HepG2 (cell line): ENCODE measurements at regions not wholly inside any gene's neighbourhood (a gene's known extent, or its start where the extent isn't known, plus 50 kb on each side); places are given as distances from the start of the nearest gene placed in this dataset.
A peak's percentile ranks its signal among the peaks of the same experiment; 100 is the strongest.

Experiments used
- ATAC-seq: fragments of 200-7000 bp; cut with Tn5 transposase; 3 replicates; pipeline ENCODE4 v1.9.1; 2020; ENCODE audit warnings: mild to moderate bottlenecking, moderate library complexity
- BruUV-seq: library from RNA; stranded (reverse); fragments of 400-500 nt; replicated peaks from 2 replicates; lab custom pipeline; 2021; lab: Mats Ljungman, UMichigan
- CTCF ChIA-PET: fragments of 300-600 bp; formaldehyde crosslinking; extraction: SDS; loops from one replicate; lab custom pipeline; 2021; ENCODE audit warnings: low total read pairs, inconsistent platforms, low intra/inter-chr PET ratio; lab: Yijun Ruan, JAX
- POLR2A ChIA-PET: fragments of 350-600 bp; sonication (Branson Sonifier 250); formaldehyde crosslinking; loops from one replicate; lab custom pipeline; 2020; ENCODE audit warnings: antibody characterized with exemption, inconsistent platforms; lab: Yijun Ruan, JAX
- DNase-seq: peaks from one replicate; pipeline ENCODE4 v3.0.0-alpha.2; 2015; ENCODE audit warnings: low spot score
- FAIRE-seq: peaks from 3 replicates; lab custom pipeline; 2011; peaks lifted over from hg19 to GRCh38; lab: Jason Lieb, UNC
- H2AFZ ChIP-seq: one replicate; pipeline ENCODE4 v1.6.1; 2011; ENCODE audit warnings: low read length, inconsistent platforms
- H3K27ac ChIP-seq: fragments of 300-600 bp; 3 replicates; pipeline ENCODE4 v1.8.0; 2011; ENCODE audit warnings: mixed run types, mild to moderate bottlenecking, mixed read lengths, low read length, inconsistent platforms; ENCODE audit not compliant: insufficient read depth; ENCODE audit errors: extremely low read length
- H3K27me3 ChIP-seq, 2 experiments: fragments of 200-600 bp in 1 of 2; 2 replicates in 1 of 2; 3 replicates in 1 of 2; pipeline versions ENCODE4 v1.6.0 to v1.8.0; 2011; ENCODE audit warnings: low read length in 2 of 2, mild to moderate bottlenecking in 2 of 2, moderate library complexity in 2 of 2, inconsistent platforms in 1 of 2; ENCODE audit not compliant: insufficient read depth in 2 of 2, control insufficient read depth in 1 of 2
- H3K36me3 ChIP-seq, 2 experiments: fragments of 200-600 bp in 1 of 2; replicated peaks in 1 of 2; 2 replicates in 1 of 2; 3 replicates in 1 of 2; pipeline versions ENCODE4 v1.5.1 to v1.8.0; 2011; ENCODE audit warnings: low read length in 2 of 2, inconsistent platforms in 1 of 2; ENCODE audit not compliant: insufficient read depth in 2 of 2, control insufficient read depth in 1 of 2
- H3K4me1 ChIP-seq: 2 replicates; pipeline ENCODE4 v1.5.1; 2012; ENCODE audit warnings: low read length, inconsistent platforms; ENCODE audit not compliant: insufficient read depth
- H3K4me2 ChIP-seq: 2 replicates; pipeline ENCODE4 v1.6.0; 2011; ENCODE audit warnings: low read depth, low read length, inconsistent platforms
- H3K4me3 ChIP-seq, 3 experiments: fragments of 200-600 bp in 1 of 3; sonication (generic), shearing (Covaris generic) in 1 of 3; replicated peaks in 1 of 3; 2 replicates each; pipeline ENCODE4 v1.5.1; 2011 to 2016; ENCODE audit warnings: low read length in 3 of 3, inconsistent platforms in 2 of 3, low read depth in 2 of 3, mild to moderate bottlenecking in 2 of 3, control low read depth in 1 of 3, mixed read lengths in 1 of 3; ENCODE audit not compliant: insufficient read depth in 1 of 3
- H3K79me2 ChIP-seq: one replicate; pipeline ENCODE4 v1.6.1; 2011; ENCODE audit warnings: low read length, inconsistent platforms; ENCODE audit not compliant: insufficient read depth
- H3K9ac ChIP-seq: 2 replicates; pipeline ENCODE4 v1.6.0; 2011; ENCODE audit warnings: mild to moderate bottlenecking, low read depth, low read length, inconsistent platforms; ENCODE audit not compliant: insufficient read depth
- H3K9me3 ChIP-seq: 2 replicates; pipeline ENCODE4 v1.5.1; 2012; ENCODE audit warnings: mild to moderate bottlenecking, low read length
- H4K20me1 ChIP-seq: 2 replicates; pipeline ENCODE4 v1.6.0; 2011; ENCODE audit warnings: inconsistent platforms, mild to moderate bottlenecking, low read length, moderate library complexity; ENCODE audit not compliant: insufficient read depth
- ATAD3A ChIP-seq: sonication (generic); formaldehyde crosslinking; IDR thresholded peaks from 2 replicates; pipeline ENCODE4 v1.4.0; 2020; ENCODE audit warnings: missing genetic modification reagents
- KDM5A ChIP-seq: fragments of 200-600 bp; sonication (generic); IDR thresholded peaks from 2 replicates; pipeline ENCODE4 v1.7.0; 2018; ENCODE audit warnings: antibody characterized with exemption, mild to moderate bottlenecking, low read length, borderline replicate concordance
- ZNF207 ChIP-seq: fragments of 450-650 bp; IDR thresholded peaks from 2 replicates; pipeline ENCODE4 v1.6.1; 2016; ENCODE audit warnings: antibody characterized with exemption, borderline replicate concordance
- ZNF224 ChIP-seq: sonication (generic); formaldehyde crosslinking; IDR thresholded peaks from 2 replicates; pipeline ENCODE4 v1.5.0; 2020; ENCODE audit warnings: mild to moderate bottlenecking, missing genetic modification reagents
- ZNF614 ChIP-seq: IDR thresholded peaks from 2 replicates; pipeline ENCODE4 v1.6.1; 2018; ENCODE audit warnings: missing biosample characterization, missing genetic modification reagents, inconsistent platforms, borderline replicate concordance
- ZNF674 ChIP-seq: sonication (generic); formaldehyde crosslinking; IDR thresholded peaks from 2 replicates; pipeline ENCODE4 v1.5.0; 2020; ENCODE audit warnings: low read depth, mild to moderate bottlenecking, missing genetic modification reagents
- WGBS: methylation state at CpG from one replicate; pipeline ENCODE4 v1.1.6; 2017; ENCODE audit warnings: low lambda C conversion rate; 5-methylcytosine and 5-hydroxymethylcytosine counted together
- in situ Hi-C: cut with HindIII; loops from 2 replicates; pipeline ENCODE4 v1.10.0; 2017; ENCODE audit warnings: low pct_unique_long_range_greater_than_20kb; ENCODE audit not compliant: extremely low pct_ligation_motif_present
- intact Hi-C: fragments of 100-400 bp; cut with micrococcal nuclease; formaldehyde crosslinking; loops from one replicate; pipeline ENCODE4 v1.10.0; 2022; ENCODE audit not compliant: unreplicated experiment
- TF ChIP-seq, protein P1 (sequence below): sonication (generic); formaldehyde crosslinking; IDR thresholded peaks from 2 replicates; pipeline ENCODE4 v1.5.0; 2020; ENCODE audit warnings: mild to moderate bottlenecking, missing genetic modification reagents, moderate library complexity
- TF ChIP-seq, protein P2 (sequence below): sonication (generic); formaldehyde crosslinking; IDR thresholded peaks from 2 replicates; pipeline ENCODE4 v1.4.0; 2020; ENCODE audit warnings: low read depth, missing genetic modification reagents
- TF ChIP-seq, protein P3 (sequence below): sonication (generic); formaldehyde crosslinking; IDR thresholded peaks from 2 replicates; pipeline ENCODE4 v1.5.1; 2020; ENCODE audit warnings: mild to moderate bottlenecking, missing genetic modification reagents, borderline replicate concordance
- TF ChIP-seq, protein P4 (sequence below): sonication (generic); formaldehyde crosslinking; IDR thresholded peaks from 2 replicates; pipeline ENCODE4 v1.4.0; 2020; ENCODE audit warnings: mild to moderate bottlenecking, missing genetic modification reagents

DNA sequence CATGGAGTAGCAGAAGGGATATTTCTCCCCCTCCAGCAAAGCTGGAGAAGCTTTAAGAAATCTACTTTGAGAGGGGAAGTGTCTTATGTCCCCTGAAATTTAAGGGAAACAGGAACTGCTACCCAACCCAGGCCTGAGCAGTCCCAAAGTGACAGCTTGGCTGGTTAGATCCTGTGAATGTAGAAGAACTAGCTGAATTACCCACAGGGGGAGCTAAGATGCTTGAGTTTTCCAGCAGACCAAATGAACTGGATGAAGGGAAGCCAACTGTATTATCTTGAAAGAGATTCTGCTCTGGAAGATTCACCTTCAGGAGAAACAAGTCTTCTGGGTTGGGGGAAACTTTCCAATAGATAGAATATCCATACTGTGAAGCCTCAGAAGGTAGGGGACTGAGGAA is 303.3 kb upstream of the MMS22L start:
- ATAC-seq: peak; percentile 31; the same call in 1 of the 3 replicates
- H4K20me1 ChIP-seq: no peaks in the 10 kb centered on the region
- POLR2A ChIA-PET: no interaction called here
- intact Hi-C loops (no loop called here), in situ Hi-C loops (no loop called here)
- no peaks in the 10 kb centered on the region for H3K9me3 ChIP-seq
- TF ChIP-seq ZNF207: no peak
- TF ChIP-seq, protein P1, sequence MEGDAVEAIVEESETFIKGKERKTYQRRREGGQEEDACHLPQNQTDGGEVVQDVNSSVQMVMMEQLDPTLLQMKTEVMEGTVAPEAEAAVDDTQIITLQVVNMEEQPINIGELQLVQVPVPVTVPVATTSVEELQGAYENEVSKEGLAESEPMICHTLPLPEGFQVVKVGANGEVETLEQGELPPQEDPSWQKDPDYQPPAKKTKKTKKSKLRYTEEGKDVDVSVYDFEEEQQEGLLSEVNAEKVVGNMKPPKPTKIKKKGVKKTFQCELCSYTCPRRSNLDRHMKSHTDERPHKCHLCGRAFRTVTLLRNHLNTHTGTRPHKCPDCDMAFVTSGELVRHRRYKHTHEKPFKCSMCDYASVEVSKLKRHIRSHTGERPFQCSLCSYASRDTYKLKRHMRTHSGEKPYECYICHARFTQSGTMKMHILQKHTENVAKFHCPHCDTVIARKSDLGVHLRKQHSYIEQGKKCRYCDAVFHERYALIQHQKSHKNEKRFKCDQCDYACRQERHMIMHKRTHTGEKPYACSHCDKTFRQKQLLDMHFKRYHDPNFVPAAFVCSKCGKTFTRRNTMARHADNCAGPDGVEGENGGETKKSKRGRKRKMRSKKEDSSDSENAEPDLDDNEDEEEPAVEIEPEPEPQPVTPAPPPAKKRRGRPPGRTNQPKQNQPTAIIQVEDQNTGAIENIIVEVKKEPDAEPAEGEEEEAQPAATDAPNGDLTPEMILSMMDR (CRISPR knock-in tag): 0 out of 2 replicates have a peak, but pooled peaks have one; percentile 9
- FAIRE-seq: no peak
- H3K4me2 ChIP-seq: no peak overlapping the region
- H3K79me2 ChIP-seq: no peaks in the 10 kb centered on the region
- H3K36me3 ChIP-seq: no peaks in the 10 kb centered on the region
- no peak overlapping the region for H3K4me3 ChIP-seq
- H3K9ac ChIP-seq: no peak overlapping the region
- H3K27me3 ChIP-seq: no peaks in the 10 kb centered on the region
- no peaks in the 10 kb centered on the region for H3K4me1 ChIP-seq
- H3K27ac ChIP-seq: no peak overlapping the region
- no peak overlapping the region for H2AFZ ChIP-seq
- DNase-seq: peak; percentile 0
- BruUV-seq: no TSS peak
- CTCF ChIA-PET: no interaction called here

DNA sequence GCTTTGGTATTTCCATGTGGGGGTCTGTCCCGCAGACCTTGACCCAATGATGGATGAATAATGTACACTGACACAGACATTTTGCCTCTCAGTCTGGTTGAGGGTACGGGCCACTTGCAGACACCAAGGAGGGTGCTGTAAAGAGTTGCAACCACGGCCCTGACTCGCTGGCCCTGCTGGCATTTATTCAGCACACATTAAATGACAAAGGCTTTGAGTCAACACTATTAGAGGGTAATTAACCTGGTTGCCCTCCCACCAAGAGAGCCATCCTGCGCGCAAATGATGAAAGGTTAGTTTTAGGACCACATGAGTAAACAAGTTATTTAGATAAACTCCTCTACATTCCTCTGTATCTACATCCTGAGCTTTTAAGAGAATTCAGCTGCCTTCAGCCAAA is 308.9 kb upstream of the MMS22L start:
- intact Hi-C loops: no loop called here
- CTCF ChIA-PET: no interaction called here
- no peaks in the 10 kb centered on the region for H3K4me1 ChIP-seq
- H3K27ac ChIP-seq: no peak overlapping the region
- WGBS: 7% methylated on average over 6 of the region's 6 CpGs
- no peak for DNase-seq
- H3K4me2 ChIP-seq: no peak overlapping the region
- POLR2A ChIA-PET: no interaction called here
- in situ Hi-C loops: no loop called here
- no peak for ATAC-seq
- H3K4me3 ChIP-seq: no peak overlapping the region
- no peaks in the 10 kb centered on the region for H3K27me3 ChIP-seq
- H2AFZ ChIP-seq: no peak overlapping the region
- BruUV-seq: no TSS peak
- H3K9me3 ChIP-seq: no peaks in the 10 kb centered on the region
- FAIRE-seq: no peak
- no peaks in the 10 kb centered on the region for H4K20me1 ChIP-seq
- no peaks in the 10 kb centered on the region for H3K79me2 ChIP-seq
- no peaks in the 10 kb centered on the region for H3K36me3 ChIP-seq
- no peak overlapping the region for H3K9ac ChIP-seq
- no peak for TF ChIP-seq KDM5A
- no peak for TF ChIP-seq ATAD3A (CRISPR knock-in tag)
- no peak for TF ChIP-seq ZNF614 (CRISPR knock-in tag)
- TF ChIP-seq, protein P2, sequence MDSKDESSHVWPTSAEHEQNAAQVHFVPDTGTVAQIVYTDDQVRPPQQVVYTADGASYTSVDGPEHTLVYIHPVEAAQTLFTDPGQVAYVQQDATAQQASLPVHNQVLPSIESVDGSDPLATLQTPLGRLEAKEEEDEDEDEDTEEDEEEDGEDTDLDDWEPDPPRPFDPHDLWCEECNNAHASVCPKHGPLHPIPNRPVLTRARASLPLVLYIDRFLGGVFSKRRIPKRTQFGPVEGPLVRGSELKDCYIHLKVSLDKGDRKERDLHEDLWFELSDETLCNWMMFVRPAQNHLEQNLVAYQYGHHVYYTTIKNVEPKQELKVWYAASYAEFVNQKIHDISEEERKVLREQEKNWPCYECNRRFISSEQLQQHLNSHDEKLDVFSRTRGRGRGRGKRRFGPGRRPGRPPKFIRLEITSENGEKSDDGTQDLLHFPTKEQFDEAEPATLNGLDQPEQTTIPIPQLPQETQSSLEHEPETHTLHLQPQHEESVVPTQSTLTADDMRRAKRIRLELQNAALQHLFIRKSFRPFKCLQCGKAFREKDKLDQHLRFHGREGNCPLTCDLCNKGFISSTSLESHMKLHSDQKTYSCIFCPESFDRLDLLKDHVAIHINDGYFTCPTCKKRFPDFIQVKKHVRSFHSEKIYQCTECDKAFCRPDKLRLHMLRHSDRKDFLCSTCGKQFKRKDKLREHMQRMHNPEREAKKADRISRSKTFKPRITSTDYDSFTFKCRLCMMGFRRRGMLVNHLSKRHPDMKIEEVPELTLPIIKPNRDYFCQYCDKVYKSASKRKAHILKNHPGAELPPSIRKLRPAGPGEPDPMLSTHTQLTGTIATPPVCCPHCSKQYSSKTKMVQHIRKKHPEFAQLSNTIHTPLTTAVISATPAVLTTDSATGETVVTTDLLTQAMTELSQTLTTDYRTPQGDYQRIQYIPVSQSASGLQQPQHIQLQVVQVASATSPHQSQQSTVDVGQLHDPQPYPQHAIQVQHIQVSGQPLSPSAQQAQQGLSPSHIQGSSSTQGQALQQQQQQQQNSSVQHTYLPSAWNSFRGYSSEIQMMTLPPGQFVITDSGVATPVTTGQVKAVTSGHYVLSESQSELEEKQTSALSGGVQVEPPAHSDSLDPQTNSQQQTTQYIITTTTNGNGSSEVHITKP (CRISPR knock-in tag): no peak
- TF ChIP-seq, protein P3, sequence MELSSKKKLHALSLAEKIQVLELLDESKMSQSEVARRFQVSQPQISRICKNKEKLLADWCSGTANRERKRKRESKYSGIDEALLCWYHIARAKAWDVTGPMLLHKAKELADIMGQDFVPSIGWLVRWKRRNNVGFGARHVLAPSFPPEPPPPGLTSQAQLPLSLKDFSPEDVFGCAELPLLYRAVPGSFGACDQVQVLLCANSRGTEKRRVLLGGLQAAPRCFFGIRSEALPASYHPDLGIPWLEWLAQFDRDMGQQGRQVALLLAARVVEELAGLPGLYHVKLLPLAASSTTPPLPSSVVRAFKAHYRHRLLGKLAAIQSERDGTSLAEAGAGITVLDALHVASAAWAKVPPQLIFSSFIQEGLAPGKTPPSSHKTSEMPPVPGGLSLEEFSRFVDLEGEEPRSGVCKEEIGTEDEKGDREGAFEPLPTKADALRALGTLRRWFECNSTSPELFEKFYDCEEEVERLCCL (CRISPR knock-in tag): no peak
- TF ChIP-seq ZNF224 (CRISPR knock-in tag): no peak
- TF ChIP-seq, protein P4, sequence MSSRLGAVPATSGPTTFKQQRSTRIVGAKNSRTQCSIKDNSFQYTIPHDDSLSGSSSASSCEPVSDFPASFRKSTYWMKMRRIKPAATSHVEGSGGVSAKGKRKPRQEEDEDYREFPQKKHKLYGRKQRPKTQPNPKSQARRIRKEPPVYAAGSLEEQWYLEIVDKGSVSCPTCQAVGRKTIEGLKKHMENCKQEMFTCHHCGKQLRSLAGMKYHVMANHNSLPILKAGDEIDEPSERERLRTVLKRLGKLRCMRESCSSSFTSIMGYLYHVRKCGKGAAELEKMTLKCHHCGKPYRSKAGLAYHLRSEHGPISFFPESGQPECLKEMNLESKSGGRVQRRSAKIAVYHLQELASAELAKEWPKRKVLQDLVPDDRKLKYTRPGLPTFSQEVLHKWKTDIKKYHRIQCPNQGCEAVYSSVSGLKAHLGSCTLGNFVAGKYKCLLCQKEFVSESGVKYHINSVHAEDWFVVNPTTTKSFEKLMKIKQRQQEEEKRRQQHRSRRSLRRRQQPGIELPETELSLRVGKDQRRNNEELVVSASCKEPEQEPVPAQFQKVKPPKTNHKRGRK (CRISPR knock-in tag): no peak
- no peak for TF ChIP-seq ZNF674 (CRISPR knock-in tag)
